ENCODE measurements at regions not wholly inside any gene's neighbourhood (a gene's known extent, or its start where the extent isn't known, plus 50 kb on each side); places are given as distances from the start of the nearest gene placed in this dataset.
"Not testable (repeated sequence)": the region's sequence is repeated elsewhere in the genome, so short reads cannot be mapped to it uniquely, and the experiment has no call there.

DNA sequence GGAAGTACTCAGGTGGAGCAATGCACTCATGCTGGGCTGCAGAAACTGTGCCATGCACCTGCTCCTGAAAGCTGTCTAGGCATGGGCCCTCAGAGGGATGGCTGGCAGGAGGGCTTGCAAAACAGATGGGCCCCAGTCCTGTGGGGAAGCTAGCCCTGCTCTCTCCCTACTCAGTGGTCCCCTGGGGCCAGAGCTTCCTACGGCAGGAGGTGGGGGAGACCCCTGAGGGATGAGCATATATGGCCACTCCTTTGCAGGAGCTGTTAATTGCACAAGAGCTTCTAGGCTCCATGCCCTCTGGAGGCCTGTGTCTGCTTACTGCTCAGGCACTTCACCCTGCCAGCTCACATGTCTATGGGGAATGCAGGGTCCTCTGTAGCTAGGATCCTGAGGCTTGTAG, 545.3 kb upstream of the PTPRD start:
- no peak for DNase-seq

DNA sequence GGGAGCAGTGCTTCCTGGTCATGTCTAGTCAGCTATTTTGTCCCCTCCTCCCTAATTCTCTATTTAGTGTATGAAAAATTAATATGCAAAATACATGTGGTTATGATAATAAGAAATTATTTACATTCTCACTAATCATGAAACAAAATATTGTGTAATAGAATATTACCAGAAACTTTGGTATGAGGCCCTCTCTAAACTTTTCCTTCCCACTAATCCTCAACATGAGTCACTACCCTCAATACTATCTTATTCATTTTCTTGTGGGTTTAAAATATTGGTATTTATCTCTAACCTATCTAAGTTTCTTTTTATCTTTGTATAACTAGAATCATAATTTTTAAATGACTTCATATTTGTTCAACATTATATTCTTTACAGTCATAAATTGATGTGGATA, 545.9 kb upstream of the PTPRD start:
- DNase-seq: no peak

DNA sequence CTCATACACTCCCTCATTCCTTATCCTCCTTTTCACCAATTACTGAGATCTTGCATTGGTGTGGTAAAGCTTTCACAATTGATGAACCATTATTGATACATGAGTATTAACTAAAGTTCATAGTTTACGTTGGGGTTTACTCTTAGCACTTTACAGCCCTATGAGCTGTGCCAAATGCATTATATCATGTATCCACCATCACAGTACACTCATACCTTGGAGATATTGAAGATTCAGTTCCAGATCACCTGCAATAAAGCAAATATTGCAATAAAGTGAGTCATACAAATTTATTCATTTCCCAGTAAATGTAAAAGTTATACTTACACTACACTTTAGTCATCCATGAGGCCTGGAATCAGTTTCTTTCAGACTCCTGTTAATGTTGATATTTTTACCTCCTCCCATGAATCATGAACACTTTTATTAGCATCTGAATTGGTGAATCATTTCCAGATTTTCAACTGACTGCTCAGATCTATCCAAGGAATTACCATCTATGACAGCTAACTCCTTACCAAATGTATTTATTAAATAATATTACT, 546.6 kb upstream of the PTPRD start:
- no peak for DNase-seq

DNA sequence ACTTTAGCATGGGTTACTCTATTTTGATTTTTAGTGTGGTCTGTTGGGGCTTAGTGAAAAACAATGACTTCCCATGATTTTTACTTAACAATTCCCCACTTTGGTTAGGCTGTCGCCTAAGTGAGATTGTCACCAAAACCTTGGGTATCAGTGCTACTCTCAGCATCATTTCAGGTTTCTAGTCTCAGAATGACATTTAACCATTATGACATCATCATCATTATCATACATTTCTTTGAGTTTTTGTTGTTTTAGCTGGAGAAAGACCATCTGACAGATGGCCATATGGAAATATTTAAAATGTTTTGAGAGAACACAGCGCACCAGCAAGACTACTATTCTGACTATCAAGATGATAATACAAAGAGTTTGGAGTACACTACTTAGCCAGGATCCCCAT, 551.0 kb upstream of the PTPRD start:
- no peak for DNase-seq

DNA sequence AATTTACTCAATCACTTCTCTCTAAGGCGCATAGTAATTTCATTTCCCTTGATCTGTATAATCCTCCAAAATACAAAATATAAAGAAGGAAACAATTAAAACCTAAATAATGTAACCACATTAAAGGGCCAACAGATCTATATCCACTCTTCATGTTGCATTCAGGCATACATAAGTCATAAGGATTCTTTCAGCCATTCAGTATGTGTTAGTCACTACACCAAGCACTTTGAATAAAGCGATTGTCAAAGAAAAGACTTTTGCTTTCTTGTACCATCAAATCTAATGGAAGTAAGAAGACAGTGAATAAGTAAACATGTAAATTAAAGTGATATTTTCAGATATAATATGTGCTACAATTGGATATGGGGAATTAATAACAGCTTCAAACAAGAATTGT, 569.2 kb upstream of the PTPRD start:
- no peak for DNase-seq

DNA sequence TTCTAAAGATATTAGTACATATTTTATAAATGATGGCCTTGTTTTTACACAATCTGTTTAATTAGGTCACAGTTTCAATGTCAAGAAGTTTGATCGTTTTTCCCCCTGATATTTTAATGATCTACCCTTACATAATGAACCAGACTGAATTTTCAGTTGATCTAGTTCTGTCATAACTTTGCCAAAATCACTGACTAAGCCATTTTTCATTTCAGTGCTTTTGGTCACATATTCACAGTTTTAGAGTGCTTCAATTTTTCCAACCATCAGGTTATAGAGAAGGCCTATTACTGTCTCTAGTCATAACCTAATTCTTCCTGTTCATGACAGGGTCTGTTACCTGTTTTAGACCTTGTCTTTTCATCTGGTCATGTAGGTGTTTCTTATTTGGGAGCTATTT, 577.9 kb upstream of the PTPRD start:
- DNase-seq: no peak

DNA sequence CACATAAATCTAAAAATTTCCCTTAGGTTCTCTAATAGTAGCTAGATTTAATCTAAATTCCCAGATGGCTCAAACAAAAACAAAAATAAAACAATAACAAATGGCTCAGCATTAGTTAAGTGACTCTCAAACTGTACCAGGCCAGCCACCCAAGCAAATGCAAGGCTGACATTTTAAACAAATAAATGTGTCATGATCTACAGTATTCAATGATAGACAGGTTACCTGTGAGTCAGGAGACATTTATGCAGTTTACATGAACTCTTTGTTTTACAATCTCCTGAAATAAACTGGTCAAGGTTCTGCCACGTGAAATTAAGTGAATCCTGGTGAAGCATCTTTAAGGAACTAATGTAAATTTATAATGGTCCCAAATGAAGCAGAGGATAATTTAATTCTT, 580.2 kb upstream of the PTPRD start:
- no peak for DNase-seq

DNA sequence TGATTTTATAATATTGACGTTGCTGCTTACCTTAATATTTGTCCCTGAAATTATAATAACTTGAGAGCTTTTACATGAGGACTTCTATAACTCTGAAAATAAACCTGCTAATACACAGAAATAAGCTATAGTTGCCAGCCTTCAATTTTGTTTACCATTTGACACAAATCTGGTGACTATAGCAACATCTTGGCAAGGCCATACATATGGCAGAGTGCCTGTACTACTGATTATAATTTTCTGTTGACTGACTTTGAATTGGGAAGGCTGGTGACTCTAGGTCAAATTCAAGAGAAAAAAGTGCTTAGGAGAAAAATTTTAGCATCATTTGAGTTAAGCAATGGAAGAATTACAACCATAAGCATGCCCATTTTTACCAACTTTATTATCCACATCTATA, 581.4 kb upstream of the PTPRD start:
- no peak for DNase-seq

DNA sequence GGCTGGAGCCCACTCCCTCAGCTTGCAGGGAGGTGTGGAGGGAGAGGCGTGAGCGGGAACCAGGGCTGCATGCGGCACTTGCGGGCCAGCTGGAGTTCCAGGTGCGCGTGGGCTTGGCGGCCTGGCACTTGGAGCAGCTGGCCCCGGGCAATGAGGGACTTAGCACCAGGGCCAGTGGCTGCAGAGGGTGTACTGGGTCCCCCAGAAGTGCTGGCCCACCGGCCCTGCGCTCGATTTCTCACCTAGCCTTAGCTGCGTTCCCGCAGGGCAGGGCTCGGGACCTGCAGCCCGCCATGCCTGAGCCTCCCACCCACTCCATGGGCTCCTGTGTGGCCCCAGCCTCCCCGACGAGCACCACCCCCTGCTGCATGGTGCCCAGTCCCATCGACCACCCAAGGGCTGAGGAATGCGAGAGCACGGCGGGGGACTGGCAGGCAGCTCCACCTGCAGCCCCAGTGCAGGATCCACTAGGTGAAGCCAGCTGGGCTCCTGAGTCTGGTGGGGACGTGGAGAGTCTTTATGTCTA, 584.1 kb upstream of the PTPRD start:
- not testable (repeated sequence) for DNase-seq

DNA sequence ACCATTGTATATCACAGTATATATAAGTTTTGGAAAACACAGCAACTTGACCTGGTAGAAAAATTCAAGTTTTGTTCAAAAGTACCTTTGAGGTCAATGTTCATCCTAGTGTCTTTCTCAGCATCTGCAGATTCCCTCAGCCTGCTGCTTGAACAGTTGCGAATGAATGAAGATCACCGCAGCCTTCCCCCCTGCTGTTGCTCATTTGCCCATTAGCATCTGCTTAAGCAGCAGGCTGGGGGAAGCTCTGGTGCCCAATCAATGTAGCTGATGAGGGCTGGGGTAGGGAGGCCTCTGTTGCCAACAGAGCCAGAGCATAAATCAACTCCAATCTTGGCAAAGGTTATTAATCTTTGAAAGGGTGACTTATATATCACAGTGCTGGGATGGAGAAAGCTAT, 586.5 kb upstream of the PTPRD start:
- DNase-seq: no peak

DNA sequence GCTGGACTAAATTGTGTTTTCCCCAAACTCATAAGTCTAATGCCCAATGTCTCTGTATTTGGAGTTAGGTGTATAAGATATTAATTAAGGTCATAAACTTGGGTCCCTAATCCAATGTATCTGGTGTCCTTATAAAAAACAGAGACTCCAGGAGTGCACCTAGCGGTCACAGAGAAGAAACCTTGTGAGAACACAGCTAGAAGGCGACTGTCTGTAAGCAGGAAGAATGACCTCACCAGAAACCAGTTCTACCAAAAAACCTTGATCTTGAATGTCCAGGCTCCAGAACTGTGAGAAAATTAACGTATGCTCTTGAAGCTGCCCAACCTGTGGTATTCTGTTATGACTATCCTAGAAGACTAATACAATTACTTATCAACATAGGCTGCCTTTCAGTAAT, 591.7 kb upstream of the PTPRD start:
- no peak for DNase-seq

DNA sequence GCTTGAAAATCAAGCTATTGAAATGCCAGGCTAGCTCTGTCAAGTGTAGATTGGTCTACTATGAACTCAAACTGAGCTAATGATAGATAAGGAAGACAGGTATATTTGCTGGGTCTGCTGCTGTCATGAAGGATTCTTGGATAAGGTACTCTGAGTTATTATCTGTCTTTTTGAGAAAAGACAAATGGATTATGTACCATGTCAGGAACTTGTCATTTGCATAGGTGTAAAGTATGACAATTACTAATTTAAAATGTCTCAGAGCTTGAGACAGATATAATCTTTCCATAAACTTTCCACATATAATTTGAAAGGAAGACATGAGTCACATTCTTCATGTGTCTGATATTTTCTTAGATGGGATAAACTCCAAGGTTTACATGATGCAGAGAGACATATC, 594.1 kb upstream of the PTPRD start:
- no peak for DNase-seq

DNA sequence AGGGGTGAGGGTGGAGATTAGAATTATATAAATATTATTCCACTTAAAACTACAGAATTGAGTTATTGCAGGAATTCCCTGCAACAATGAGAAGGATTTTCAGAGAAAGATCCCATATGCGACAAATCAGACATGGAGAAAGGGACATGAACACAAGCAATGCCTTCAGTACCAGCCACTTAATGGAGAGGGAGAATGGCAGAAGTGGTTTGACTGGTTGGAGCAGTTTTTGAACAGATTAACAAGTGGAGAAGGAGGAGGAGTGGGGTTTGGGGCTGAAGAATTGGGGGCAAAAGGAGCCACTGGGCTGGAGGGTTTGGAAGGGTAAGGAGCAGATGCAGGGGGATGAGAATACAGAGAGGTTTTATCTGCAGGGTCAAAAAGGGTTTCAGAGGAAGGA, 620.9 kb upstream of the PTPRD start:
- DNase-seq: no peak

DNA sequence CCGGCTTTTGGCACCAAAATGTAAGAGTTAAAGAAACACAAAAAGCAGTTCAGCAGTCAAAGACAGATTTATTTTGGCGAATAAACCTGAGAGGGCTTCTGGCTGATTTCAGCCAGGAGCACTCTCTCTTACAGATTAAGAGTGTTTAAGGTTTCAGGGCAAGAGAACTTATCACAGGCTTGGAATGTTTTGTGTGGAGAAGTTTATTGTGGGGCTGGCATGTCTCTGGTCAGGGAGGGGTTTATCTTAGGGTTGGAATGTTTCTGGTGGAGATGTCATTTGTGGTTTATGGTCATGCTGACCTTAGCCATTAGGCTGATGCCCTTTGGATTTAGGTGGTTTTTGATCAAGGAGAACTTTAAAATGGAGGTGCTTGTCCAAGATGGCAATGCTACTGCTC, 622.3 kb upstream of the PTPRD start:
- DNase-seq: no peak

DNA sequence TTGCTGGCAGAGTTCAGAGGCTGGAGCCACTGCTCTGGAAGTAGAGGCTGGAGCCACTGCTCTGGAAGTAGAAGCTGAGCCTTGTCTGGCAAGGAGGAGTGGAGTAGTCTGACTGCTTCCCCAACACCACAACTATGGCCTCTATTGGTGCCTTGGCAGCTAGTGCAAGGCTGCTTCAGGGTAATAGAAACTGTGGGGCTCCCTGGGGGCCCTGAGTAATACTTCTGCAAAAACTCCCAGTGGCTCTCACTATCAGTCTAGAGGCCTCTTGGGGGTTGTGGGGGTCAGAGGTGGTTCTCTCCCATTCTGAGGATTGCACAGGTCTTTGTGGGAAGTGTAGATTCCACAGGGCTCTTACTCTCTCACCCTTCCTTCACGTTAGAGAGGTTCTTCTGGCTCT, 629.0 kb upstream of the PTPRD start:
- no peak for DNase-seq

DNA sequence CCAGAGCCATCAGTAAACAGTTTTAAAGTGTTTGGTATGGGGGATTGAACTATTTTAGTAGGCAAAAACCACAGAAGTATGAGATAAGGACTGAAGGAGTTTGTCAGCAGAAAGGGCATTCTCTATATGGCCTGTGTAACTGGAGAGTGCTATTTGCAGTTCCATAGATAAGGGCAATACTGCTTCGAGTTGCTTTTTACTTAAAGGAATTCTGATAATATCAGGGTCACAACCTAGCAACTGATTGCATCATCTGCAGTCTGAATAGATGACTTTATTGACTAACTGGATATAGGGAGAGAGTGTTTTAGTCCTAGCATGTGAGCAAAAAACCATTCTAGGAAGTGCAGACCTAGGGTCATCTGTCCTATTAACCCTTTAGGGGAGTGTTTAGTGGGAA, 645.2 kb upstream of the PTPRD start:
- DNase-seq: no peak

DNA sequence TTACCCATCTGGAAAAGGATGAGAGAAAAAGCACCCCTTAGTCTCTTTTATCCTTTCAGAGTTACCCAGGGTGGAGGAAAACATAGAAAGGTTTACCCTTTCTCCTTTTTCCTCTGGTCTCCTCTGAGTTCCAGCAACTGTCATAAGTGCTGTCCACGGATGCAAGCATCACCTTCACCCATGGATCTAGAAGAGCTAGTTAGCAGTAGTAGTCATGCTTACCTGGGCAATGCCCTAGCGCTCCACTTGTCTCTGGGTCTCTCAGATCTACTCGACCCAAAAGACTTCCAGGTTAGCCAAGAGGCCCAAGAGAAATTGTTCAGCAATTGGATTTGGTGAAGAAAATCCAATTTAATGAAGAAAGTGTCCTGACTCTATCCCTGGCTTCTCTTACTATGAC, 656.2 kb upstream of the PTPRD start:
- DNase-seq: no peak

DNA sequence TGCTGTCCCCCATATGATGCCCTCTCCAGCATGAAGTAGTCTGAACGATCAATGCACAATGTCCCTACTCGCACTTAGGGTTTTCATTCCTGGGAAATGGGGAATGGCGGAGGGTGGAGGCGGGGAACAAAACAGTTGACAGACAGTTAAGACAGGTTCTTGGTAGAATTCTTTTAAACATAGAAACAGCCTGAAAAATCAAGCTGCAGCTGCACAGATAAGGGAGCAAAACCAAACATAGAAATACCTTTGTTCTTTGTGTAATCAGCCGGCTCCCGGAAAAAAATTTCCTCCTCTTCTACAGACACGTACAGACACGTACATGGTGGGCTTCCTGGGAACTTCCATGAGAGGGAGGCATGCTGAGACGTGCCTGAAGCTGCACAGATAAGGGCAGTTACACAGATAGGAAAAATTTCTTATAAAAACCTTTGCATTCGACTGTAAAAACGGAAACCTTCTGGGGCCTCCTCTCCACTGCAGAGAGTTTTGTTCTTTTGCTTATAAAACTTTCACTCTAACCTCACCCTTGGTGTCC, 662.4 kb upstream of the PTPRD start:
- DNase-seq: no peak

DNA sequence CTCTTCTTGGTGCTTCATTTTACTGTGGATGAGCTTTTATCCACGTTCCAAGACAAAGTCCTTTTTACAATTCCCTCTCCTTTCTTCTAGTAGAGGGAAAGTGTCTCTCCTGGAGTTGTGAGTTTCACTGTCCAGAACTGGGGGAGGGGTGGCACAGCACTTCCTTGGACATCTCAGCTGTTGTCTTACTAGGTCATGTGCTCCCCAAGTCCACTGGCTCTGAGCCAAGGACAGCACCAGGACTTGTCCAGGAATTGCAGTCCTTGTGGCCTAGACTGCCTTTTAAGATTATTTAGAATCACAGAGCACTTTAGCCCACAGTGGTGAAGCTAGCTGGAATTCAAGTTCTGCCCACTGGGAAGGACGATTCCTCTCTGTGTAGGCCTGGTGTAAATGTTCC, 700.2 kb upstream of the PTPRD start:
- no peak for DNase-seq

DNA sequence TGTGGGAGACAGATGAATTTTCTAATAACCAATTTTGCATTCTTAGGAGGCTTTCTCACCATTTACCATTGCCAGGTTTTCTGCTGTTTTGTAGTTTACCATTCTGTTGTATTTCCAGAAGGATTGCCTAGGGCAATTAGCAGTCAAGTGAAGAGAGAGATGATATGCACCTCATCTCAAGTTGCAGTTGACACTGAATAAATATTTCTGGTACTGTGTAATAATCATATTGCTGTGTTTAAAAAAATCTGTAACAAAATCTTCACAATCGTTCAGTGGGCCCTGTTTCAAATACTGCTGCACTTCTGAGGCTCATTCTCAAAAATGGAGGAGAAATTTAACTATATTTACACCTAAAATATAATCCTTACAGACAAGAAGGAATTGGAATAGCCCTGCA, 706.1 kb upstream of the PTPRD start:
- no peak for DNase-seq

DNA sequence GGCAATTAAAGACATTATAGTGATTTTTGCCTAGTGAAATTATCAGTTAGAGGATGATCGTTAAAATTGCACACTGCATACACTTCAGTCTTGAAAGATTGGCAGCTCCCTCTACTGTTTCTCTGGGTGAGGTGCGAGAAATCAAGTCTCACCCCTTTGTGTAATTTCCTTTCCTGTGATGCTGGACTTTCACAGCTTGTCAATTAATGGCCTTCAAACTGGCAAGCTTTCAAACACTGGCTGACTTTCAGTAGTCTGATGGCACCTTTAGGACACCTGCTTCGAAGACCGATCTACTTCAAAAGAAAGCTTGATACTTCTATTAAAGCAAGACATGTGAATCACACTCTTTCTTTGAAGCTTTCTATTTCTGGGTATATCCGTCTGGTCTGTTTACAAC, 706.7 kb upstream of the PTPRD start:
- DNase-seq: peak; percentile 1

DNA sequence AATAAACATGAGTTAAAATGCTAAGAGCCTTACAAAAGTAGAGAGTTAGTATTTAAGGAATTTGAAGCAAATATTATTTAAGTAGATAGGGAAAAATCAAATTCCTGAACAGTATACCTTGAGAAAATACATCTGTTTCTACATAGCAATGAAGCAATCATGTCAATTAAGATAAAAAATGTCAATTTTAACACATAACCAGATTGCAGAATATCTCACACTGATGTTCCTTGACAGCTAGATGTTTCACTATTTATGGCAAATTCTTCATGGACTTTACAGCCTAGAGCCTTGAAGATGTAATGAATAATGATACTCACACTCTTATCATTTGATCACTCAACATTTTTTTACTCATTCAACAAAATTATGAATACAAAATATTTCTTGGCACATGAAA, 708.2 kb upstream of the PTPRD start:
- DNase-seq: no peak

DNA sequence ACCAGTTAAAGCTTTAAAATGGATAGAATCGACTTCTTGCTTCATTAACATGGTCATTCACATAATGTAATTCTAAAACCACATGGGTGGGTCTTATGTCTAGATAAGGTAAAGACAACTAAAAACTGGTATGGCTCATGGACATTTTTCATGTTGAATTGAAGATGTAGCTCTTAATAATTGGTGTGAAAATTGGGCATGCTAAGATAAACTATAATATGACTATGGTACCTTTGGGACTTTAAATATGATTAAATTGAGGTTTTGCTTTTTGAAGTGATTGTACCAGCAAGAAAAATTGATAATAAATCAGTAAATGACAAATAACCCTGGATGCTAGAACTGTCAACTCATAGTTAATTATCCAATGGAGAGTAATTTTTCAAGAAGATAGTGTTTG, 710.7 kb upstream of the PTPRD start:
- no peak for DNase-seq

DNA sequence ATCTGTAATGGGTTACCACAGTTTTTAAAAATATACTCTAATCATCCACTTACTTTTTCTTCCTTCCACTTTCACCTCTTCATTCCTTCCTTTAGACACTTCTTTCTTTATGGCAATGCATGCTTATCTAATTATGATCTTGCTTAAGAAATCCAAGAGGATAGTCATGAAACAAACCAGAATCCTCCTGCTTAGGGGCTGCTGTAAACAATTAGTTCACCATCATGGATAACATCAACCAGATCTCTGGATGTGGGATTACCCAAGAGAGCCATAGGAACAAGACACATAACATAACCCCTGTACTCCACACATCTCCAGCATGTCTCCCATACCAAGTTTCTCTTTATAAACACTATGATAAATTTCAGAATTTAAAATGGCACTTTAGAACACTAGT, 713.4 kb upstream of the PTPRD start:
- no peak for DNase-seq

DNA sequence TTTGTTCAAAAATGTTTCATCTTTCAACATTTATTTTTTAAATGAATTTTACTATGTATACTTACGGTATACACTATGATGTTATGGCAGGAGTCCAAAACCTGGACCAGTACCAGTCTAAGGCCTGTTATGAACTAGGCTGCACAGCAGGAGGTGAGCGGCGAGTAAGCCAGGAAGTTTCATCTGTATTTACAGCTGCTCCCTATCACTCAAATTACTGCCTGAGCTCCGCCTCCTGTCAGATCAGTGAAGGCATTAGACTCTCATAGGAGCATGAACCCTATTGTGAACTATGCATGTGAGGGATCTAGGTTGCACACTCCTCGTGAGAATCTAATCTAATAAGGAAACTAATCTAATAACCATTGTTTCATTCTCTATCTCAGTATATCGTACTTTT, 715.5 kb upstream of the PTPRD start:
- no peak for DNase-seq

DNA sequence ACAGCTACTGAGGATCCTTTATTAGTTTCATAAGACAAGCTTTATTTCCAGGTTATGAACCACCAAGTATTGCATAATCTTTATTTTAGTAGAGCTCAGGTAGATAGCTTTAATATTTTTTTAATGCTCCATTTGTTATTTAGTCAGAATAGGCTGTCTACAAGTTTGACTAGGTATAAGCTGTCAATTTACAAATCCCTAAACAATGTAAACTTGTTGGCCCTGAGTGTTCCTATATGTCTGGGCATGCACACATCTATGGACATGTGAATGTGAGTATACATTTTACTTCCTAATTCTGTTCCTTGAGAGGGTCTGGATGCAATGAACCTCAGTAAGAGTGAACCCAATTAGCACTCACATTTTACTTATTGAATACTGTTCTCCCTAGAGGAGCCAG, 722.2 kb upstream of the PTPRD start:
- no peak for DNase-seq
